ENCODE measurements at regions not wholly inside any gene's neighbourhood (a gene's known extent, or its start where the extent isn't known, plus 50 kb on each side); places are given as distances from the start of the nearest gene placed in this dataset.
"Not testable (repeated sequence)": the region's sequence is repeated elsewhere in the genome, so short reads cannot be mapped to it uniquely, and the experiment has no call there.

DNA sequence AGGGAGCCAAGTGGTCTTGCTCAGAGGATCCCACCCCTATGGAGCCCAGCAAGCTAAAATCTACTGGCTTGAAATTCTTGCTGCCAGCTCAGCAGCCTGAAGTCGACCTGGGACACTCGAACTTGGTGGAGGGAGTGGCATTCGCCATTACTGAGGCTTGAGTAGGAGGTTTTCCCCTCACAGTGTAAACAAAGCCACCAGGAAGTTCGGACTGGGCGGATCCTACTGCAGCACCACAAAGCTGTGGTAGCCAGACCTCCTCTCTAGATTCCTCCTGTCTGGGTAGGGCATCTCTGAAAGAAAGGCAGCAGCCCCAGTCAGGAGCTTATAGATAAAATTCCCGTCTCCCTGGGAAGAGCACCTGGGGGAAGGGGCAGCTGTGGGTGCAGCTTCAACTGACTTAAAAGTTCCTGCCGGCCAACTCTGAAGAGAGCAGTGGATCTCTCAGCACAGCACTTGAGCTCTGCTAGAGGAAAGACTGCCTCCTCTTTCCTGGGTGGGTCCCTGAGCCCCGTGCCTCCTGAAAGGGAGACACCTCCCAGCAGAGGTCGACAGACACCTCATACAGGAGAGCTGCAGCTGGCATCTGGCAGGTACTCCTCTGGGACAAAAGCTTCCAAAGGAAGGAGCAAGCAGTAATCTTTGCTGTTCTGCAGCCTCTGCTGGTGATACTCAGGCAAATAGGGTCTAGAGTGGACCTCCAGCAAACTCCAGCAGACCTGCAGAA, 576.3 kb upstream of the NECTIN3 start:
- DNase-seq = no peak

DNA sequence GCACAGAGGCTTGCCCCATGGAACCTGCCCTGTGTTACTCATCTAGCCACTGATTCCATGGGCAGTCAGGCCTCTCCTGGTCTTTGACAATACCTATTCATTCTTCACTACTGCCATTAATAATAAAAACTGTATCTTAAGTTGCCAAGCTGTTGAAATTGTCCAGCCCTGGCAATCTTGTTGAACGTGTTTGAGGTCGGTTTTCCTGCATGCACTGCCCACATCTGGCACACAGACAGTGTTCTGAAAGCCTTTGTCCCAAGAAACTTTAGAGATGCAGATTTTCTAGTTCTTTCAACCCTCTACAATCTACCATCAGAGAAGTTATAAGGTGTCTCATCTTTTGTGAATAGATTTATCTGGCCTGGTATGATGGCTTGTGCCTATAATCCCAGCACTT, 567.2 kb upstream of the NECTIN3 start:
- no peak for DNase-seq

DNA sequence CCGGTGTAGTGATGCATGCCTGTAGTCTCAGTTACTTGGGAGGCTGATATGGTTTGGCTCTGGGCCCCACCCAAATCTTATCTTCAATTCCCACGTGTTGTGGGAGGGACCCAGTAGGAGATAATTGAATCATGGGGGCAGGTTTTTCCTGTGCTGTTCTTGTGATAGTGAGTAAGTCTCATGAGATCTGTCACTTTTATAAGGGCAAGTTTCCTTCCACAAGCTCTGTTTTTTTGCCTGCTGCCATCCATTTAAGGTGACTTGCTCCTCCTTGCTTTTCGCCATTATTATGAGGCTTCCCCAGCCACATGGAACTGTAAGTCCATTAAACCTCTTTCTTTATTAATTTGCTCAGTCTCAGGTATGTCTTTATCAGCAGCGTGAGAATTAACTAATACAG, 566.7 kb upstream of the NECTIN3 start:
- DNase-seq = no peak

DNA sequence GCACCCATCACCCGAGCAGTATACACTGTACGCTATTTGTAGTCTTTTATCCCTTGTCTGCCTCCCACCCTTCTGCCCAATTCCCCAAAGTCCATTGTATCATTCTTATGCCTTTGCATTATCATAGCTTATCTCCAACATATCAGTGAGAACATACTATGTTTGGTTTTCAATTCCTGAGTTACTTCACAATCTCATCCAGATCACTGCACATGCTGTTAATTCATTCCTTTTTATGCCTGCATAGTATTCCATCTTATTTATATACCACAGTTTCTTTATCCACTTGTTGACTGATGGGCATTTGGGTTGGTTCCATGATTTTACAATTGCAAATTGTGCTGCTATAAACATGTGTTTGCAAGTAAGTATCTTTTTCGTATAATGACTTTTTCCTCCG, 564.7 kb upstream of the NECTIN3 start:
- no peak for DNase-seq

DNA sequence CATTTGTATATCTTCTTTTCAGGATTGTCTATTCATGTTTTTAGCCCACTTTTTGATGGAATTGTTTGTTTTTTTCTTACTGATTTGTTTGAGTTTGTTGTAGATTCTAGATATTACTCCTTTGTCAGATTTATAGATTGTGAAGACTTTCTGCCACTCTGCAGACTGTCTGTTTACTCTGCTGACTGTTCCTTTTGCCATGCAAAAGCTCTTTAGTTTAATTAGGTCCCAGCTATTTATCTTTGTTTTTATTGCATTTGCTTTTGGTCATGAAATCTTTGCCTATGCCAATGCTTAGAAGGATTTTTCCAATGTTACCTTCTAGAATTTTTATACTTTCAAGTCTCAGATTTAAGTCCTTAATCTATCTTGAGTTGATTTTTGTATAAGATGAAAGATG, 564.0 kb upstream of the NECTIN3 start:
- not testable (repeated sequence) for DNase-seq

DNA sequence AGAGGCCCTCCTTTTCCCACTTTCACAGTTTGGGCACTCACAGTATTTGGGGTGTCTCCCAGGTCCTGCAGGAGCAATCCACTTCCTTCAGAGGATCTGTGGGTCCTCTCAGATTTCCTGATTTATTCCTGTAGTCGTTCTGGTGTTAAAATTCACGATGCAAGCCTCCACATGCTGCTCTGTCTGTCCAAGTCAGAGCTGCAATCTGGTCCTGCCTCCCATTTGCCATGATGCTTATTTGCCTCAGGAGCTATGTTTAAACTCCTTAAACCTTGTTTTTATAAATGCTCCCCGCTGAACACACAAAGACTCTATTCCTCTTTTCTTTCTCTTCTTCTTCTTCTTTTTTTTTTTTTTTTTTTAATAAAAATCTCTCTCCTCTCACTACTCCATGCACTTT, 558.7 kb upstream of the NECTIN3 start:
- DNase-seq = no peak

DNA sequence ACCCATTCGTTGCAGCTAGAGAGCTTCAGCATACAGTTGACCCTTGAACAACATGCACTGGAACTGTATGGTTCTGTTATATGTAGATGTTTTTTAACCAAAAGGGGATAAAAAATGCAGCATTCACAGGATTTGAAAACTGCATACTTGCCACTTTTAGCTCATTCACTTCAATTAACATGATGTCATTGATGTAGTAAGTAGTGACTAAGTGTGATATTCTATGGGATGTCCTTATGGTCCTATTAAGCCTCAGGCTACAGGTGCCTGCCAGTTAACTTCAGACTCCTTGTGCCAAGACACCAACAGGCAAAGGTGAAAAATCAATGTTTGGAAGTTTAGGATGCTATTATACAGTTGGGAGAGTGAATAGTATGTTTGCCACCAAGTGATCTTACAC, 553.6 kb upstream of the NECTIN3 start:
- DNase-seq = no peak

DNA sequence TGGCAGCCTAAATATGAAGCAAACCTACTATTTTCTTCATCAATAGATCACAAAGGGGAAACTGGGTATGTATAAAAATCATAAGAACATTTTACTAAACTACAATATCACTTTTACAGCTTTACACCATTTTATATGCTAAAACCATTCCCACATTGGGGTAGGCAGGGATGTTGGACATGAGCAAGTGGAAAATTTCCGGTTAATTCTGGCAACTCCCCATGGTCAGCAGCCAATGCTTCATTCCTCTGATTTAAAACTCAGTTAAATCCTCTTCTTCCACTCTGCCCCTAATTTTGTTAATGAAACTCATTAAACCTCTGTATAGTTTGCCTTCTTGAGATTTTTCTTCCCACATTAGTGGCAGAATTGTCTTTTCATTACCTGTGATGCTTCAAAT, 552.5 kb upstream of the NECTIN3 start:
- DNase-seq = no peak

DNA sequence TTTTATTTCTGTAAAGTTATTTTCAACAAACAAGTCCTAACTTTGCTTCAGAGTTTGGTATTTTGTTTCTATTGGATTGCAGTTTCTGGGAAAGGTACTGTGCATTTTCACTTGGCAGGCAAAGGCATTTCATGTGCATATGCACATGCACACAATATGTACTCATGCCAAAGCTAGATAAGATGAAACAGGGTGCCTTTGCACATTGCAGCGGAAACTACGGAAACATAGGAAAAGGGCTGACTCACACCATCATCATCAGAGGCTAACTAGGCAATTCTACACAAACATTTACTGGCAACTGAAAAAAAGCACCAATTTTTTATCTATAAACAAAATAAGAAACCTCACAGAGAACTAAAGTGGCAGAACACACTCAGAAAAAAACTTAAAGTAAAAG, 550.6 kb upstream of the NECTIN3 start:
- DNase-seq = no peak

DNA sequence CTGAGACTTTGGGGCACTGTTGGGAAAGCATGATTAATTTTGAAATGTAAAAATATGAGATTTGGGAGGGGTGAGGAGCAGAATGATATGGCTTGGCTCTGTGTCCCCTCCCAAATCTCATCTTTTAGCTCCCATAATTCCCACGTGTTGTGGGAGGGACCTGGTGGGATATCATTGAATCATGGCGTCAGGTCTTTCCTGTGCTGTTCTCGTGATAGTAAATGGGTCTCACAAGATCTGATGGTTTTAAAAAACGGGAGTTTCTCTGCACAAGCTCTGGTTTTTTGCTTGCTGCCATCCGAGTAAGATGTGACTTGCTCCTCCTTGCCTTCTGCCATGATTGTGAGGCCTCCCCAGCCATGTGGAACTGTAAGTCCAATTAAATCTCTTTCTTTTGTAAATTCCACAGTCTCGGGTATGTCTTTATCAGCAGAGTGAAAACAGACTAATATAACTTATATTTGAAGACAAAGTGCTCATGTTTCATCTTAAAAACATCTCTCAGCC, 546.0 kb upstream of the NECTIN3 start:
- not testable (repeated sequence) for DNase-seq

DNA sequence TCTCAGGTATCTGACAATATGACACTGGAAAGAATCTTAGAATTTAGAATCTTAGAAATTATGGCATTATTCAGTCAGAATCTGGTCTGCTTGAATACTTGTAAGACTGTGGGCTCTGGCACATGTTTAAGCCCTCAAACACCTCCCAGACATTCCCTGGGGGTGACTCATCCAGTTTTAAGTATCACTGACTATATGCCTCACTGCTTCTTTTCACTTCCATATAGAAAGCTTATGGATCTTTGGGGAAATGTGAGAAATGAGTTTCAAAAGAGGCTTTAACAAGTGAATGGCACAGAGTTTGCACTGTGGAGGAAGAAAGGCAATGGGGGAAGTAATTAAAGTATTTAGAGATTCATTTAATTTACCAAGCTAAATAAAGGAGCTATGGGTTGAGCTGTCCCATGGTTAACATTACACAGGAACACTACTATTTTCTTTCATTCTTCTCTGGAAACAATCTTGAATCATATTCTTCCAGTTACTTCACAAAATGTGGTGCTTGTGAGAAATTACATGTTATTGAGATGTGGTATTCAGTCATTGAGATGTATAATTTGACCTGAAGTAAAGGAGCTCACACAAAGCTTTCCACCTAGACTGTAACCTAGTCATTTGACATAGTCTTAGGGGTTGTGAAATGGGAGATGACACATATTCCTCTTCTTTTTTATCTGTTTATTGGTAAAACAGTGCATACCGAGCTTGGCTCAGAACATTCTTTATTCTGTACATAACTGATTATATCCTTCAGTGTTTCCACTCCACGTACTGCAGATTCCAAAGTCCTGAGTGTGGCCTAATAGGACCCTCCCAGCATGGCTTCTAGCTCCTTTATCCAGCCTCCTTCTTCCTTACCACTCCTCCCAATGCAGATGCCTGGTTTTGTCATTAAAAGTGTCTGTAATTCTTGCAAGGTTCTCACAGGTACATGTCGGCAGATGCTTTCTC, 544.6 kb upstream of the NECTIN3 start:
- no peak for DNase-seq

DNA sequence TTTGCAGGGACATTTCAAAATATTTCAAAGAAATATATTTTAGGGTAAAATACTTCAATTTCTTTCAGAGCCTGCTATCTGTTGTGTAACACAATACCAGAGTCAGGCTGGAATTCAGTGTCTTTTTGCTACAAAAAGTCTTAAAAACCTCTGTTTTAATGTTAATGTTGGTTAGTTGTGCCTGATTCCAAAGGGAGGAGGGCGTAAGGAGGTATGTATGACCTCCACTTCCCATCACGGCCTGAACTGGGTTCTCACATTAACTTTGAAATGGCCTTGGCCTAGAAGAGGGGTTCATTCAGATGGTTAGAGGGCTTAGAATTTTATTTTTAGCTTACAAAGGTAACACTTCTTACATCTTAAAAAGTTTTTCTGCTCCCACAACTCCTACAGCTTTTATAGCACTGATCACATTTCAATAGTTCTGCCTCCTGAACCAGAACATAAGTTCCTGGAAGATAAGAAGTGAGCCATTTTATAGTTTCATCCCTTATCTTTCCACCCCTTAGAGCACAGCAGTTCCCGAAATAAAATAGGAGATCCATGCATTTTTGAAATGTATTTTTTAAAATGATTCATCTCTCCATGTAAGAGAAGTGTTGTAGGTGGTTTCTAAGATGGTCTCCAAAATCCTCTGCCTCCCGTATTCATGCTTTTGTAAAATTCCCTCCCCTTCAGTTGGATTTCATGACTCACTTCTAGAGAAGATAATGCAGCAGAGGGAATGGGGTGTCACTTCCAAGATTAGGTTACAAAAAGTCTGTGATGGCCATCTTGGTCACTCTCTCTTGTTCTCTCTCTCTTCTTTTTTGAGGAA, 543.1 kb upstream of the NECTIN3 start:
- no peak for DNase-seq

DNA sequence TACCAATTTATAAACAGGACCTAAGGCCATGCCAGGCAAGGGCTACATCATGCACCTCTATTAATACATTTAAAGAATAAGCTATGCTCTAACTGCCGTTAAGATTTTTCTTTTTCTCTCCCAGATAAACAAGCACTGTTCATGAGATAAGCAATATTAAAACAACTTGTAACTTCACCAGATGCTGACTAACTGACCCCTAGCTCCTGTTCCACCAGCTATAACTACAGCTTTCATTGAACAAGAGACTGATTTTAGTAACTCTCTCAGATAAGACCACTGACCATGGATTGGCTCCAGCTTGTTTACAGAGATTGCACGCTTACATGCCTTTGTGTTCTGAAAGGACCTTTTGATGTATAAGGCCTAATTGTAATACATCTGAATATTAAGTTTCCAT, 540.7 kb upstream of the NECTIN3 start:
- DNase-seq = no peak

DNA sequence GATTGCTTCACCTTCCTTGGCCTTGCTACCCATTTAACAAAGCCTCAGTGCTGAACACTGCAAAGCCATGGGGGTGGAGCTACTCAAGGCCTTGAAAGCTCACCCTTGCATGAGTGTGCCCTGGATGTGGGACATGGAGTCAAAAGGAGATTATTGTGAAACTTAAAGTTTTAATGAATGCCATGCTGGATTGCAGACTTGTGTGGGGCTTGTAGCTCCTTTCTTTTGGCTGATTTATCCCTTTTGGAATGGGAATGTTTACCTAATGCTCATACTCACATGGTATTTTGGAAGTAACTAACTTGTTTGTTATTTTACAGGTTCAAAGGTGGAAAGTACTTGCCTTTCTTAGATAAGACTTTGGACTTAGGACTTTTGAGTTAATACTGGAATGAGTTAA, 538.5 kb upstream of the NECTIN3 start:
- no peak for DNase-seq

DNA sequence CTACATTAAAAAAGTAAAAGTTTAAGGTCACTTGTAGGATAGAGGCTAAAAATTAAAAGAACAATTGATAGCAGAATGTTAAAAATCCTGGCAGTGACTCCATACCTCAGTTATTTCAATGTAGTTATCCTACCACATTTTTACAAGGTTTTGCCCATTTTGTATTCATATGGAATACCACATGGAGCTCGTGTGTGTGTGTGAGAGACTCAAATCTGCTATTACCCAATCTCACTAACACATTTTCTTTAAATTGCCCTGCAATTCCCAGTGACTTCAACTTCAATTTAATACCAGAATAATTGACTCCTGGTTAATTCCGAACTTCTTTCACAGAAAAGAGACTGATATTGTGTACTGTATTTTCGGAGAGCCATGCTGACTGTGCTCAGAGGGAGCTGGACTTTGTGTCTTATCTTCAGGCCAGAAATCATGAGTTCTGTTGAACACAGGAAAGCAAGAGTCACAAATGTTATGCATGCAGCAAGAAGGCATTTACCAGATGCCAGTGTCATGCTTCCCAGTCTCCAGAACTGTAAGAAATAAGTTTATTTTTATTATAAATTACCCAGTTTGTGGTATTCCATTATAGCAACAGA, 529.0 kb upstream of the NECTIN3 start:
- no peak for DNase-seq

DNA sequence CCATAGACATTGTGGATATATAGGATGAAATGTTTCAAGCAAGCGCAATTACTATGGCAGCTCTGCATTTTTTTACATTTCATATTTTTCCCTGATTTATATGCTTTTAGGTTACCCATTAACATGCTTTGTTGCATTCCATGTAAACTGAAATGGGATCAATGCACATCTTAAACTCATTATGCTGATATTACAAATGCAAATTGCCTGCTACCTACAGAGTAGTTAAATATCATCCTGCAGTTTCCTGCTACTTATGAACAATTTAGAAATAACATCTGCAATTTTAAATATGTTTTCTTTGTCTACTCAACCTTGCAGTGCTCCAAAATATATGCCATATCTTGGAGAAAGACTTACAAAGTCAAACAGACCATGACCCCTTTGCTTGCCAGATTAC, 526.9 kb upstream of the NECTIN3 start:
- DNase-seq = no peak

DNA sequence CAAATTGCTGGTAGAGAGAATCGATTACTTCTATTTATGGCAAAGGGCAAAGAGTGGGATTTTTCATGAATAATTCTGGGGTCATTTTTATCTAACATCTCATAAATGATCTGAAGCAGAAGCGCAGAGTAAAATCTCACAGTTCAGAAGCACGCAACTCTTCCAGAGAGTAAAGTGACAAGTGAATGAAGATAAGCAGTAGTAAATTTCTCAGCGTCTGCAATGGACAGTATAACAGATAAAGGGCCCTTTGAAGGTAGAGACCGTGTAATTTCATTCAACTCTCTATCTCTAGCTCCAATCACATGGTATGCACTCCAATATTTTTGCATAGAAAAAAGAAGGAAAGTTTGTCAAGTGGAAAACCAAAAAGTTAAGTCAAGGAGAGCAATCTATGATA, 521.1 kb upstream of the NECTIN3 start:
- DNase-seq = no peak

DNA sequence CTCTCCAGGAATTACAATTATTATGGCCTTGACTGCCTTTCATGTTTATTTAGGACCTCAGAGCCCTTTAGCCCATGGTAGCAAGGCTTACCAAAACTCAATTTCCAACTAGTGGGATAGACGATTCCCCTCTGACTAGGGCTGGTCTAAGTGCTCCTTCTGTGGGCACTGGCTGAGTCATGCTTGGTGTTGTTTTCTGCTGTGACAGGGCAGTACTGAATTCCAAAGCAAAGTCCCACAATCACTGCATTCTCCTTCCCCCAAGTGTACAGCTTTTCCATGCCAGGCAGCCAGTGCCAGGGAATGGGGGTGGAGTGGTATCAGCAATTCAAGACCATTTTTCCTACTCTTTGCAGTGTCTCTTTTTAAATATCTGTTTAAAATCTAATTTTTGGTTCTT, 509.0 kb upstream of the NECTIN3 start:
- DNase-seq = no peak

DNA sequence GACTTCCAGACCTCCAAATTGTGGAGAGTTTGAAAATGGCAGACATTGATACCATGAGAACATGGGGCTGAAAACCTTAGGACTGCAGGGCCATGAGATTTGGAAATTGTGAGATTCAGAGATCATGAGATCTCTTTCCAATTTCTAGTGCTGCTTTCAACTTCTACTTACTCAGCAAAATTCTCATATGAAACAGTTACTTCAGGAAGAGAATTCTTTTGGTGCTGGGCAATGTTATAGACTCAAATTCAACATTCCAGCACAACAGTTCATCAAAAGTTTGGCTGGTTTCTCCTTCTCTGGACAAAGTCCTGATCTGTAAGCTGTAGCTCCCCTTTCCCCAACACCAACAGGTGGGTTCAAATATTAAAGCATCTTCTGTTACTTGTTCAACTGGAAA, 506.9 kb upstream of the NECTIN3 start:
- DNase-seq = no peak

DNA sequence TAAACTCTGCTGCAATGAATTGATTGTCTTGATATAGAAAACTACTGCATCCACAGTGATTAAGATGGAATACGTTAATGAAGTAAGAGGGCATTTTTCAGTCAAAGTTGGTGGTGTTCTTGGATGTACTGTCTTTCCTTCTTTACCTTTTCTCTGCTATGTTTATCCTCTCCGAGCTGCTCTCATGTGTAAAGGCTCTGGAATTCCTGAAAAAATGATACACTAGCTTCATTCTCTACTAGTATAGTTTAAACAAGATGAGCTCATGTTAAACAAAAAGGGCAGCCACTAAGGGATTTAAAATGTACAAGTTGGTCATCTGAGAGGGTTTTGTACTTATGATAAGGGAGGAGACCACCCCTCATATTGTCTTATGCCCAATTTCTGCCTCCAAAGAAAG, 504.6 kb upstream of the NECTIN3 start:
- DNase-seq = no peak

DNA sequence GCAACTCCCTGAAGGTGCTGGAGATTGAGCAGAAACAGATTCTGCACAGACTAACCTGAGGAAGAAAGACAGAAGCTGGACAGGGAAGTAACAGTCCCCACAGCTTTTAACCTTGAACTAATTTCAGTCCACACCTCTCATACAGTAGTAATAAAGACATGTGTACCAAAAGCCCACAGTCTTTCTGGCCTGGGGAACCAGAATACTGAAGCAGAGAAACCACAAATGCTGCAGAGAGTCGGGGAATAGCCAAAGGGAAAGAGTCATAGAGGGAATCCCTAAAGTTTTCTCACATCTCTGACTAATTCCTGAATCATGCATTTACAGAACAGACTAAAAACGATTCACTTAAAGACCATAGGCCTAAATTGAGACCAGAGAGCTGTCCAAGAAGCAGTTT, 503.4 kb upstream of the NECTIN3 start:
- no peak for DNase-seq

DNA sequence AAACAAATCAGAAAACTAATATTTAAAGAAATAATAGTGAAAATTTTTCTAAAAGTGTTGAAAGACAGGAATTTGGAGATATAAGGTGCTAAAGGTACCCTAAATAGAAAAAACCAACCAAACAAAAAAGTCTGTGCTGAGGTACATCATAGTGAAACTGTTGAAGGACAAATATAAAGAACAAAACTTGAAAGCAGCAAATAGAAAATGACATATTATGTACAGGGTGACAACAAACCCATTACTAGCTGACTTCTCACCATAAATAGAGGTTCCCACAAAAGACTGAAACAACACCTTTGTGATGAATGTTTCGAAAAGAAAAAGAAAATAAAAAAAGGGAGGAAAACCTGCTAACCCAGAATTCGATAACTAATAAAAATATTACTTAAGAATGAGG, 502.5 kb upstream of the NECTIN3 start:
- DNase-seq = no peak

DNA sequence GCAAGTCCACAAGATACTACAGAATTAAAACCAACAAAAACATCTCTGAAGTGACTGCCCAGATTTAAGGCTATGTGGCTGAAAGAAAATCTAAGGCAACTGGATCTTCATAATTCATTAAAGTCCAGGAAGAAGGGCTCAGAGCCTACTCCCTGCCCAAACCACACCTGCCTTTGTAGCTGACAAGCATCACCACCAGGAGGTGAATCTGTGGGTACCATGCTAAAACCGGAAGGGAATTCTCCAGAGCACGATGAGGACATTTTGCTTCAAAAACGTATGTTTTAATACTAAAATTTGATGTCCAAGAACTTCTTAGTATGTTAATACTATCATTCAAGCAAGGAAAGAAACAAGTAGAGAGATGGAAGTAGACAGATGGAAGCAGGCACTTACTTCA, 495.9 kb upstream of the NECTIN3 start:
- no peak for DNase-seq

Data from stimulated activated CD4-positive, alpha-beta T cell treated with anti-CD3 and anti-CD28 coated beads, Interleukin-2, amount 100 ng/mL, for 24 hours (primary cell).